ENCODE measurements at regions not wholly inside any gene's neighbourhood (a gene's known extent, or its start where the extent isn't known, plus 50 kb on each side); places are given as distances from the start of the nearest gene placed in this dataset.

DNA sequence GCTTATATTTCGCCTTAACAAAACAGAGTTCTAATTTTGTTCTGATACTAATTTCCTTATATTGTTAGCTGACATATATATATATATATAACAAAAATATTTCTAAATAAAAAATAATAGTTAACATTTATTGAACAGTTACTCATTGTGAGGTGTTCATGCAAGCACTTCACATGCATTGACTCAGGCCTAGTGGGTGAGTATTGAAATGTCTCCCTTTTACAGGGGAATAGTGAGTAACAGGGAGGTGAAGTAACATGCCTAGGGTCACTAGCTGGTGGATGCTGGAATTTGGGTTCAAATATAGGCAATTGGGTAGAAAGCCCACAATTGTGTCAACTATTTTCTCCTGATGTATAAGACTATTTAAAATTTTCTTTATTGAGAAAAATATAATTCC lies 102.6 kb upstream of the ZPLD1 start:
- H3K9me3 ChIP-seq (ENCODE audit: control insufficient read depth in 4 of 4, insufficient read depth in 3 of 4, low read length in 3 of 4) = no peaks in the 10 kb centered on the region
- TF ChIP-seq, protein P1, sequence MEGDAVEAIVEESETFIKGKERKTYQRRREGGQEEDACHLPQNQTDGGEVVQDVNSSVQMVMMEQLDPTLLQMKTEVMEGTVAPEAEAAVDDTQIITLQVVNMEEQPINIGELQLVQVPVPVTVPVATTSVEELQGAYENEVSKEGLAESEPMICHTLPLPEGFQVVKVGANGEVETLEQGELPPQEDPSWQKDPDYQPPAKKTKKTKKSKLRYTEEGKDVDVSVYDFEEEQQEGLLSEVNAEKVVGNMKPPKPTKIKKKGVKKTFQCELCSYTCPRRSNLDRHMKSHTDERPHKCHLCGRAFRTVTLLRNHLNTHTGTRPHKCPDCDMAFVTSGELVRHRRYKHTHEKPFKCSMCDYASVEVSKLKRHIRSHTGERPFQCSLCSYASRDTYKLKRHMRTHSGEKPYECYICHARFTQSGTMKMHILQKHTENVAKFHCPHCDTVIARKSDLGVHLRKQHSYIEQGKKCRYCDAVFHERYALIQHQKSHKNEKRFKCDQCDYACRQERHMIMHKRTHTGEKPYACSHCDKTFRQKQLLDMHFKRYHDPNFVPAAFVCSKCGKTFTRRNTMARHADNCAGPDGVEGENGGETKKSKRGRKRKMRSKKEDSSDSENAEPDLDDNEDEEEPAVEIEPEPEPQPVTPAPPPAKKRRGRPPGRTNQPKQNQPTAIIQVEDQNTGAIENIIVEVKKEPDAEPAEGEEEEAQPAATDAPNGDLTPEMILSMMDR (IDR thresholded peaks at IDR 0.05; ENCODE audit: control extremely low read depth, extremely low read depth) = no peak
- H3K4me1 ChIP-seq (ENCODE audit: control insufficient read depth in 5 of 5, insufficient read depth in 5 of 5, low read length in 5 of 5) = no peaks in the 10 kb centered on the region
- 91 to 92% methylated on average over 1 of the region's 1 CpG for WGBS, 2 donors
- DNase-seq (no peak), ATAC-seq (ENCODE audit: insufficient read depth, low FRiP score) (no peak)
- H3K27me3 ChIP-seq (ENCODE audit: control insufficient read depth in 3 of 3, insufficient read depth in 3 of 3, low read length in 2 of 3) = no peaks in the 10 kb centered on the region
- H3K36me3 ChIP-seq (ENCODE audit: control insufficient read depth in 4 of 4, insufficient read depth in 4 of 4, low read length in 4 of 4) = no peaks in the 10 kb centered on the region
- H3K9ac ChIP-seq (ENCODE audit: insufficient read depth in 1 of 2, low read length in 2 of 2) = no peak overlapping the region
- H3K4me3 ChIP-seq = no peak overlapping the region
- H3K27ac ChIP-seq (ENCODE audit: low read depth in 1 of 2, low read length in 1 of 2) = no peak overlapping the region

DNA sequence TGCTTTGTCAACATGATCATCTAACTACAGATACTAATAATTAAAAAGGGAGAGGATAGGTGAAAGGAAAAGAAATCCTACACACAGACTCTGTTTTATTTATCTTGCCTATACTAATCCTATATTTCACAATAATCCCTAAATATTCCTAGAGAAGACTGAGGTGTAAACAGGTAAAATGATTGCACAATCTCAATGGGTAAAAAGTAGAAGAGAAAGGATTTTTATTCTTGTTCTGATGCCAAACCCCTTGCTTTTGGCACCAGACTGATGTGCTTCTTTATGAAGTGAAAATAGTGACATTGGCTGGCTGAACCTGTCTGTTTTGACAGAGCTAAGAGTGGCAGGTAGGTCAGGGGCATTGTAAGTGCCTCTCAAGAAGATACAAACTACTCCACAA lies 101.9 kb upstream of the ZPLD1 start:
- Histone ChIP-seq H3K4me3 (no peak overlapping the region), H3K27me3 (ENCODE audit: control insufficient read depth in 3 of 3, insufficient read depth in 3 of 3, low read length in 2 of 3) (no peaks in the 10 kb centered on the region), H3K4me1 (ENCODE audit: control insufficient read depth in 5 of 5, insufficient read depth in 5 of 5, low read length in 5 of 5) (no peaks in the 10 kb centered on the region), H3K27ac (ENCODE audit: low read depth in 1 of 2, low read length in 1 of 2) (no peak overlapping the region), H3K36me3 (ENCODE audit: control insufficient read depth in 4 of 4, insufficient read depth in 4 of 4, low read length in 4 of 4) (no peaks in the 10 kb centered on the region), H3K9me3 (ENCODE audit: control insufficient read depth in 4 of 4, insufficient read depth in 3 of 4, low read length in 3 of 4) (no peaks in the 10 kb centered on the region), H3K9ac (ENCODE audit: insufficient read depth in 1 of 2, low read length in 2 of 2) (no peak overlapping the region)
- ATAC-seq (ENCODE audit: insufficient read depth, low FRiP score) (no peak), DNase-seq (no peak)
- TF ChIP-seq, protein P1 (IDR thresholded peaks at IDR 0.05; ENCODE audit: control extremely low read depth, extremely low read depth) = no peak

DNA sequence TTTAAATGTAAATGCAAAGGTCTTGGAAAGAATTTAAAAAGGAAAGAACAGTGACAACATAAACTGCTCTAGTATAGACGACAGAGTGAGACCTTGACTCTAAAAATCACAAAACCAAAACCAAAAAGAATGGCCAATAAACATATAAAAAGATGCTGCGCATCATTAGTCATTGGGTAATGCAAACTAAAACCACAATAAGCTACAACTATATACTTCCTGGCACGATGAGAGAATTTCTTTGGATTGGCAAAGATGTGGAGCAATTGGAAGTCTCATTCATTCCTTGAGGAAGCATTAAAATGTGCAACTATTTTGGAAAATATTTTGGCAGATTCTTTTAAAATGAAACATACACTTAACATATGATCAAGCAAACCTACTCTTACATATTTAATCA lies 98.7 kb upstream of the ZPLD1 start:
- no peak for DNase-seq

DNA sequence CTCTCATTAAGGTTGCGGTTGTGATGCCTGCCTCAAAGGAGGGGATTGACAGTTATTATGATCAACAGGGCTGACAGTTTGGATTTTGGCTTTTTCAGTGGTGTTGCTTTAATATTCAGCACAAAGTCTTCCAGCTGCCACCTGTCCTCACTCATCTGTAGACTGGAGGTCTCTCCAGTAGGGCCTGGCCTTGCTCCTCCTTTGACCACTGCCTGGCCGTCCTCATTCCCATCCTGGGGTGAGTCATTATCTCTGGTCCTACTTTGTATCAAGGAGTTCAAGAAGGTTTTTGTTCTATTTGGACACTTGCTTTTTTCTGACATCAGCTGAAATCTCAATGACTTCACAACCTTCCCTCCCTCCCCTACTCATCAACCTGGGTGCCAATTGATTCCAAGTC lies 95.1 kb upstream of the ZPLD1 start:
- Histone ChIP-seq H3K27me3 (ENCODE audit: control insufficient read depth in 3 of 3, insufficient read depth in 3 of 3, low read length in 2 of 3) (no peaks in the 10 kb centered on the region), H3K36me3 (ENCODE audit: control insufficient read depth in 4 of 4, insufficient read depth in 4 of 4, low read length in 4 of 4) (no peaks in the 10 kb centered on the region), H3K27ac (ENCODE audit: low read depth in 1 of 2, low read length in 1 of 2) (no peak overlapping the region), H3K4me3 (no peak overlapping the region), H3K4me1 (ENCODE audit: control insufficient read depth in 5 of 5, insufficient read depth in 5 of 5, low read length in 5 of 5) (no peaks in the 10 kb centered on the region), H3K9ac (ENCODE audit: insufficient read depth in 1 of 2, low read length in 2 of 2) (no peak overlapping the region), H3K9me3 (ENCODE audit: control insufficient read depth in 4 of 4, insufficient read depth in 3 of 4, low read length in 3 of 4) (no peaks in the 10 kb centered on the region)
- TF ChIP-seq, protein P1 (IDR thresholded peaks at IDR 0.05; ENCODE audit: control extremely low read depth, extremely low read depth) = no peak
- DNase-seq (no peak), ATAC-seq (ENCODE audit: insufficient read depth, low FRiP score) (no peak)
- 89 to 95% methylated on average over 2 of the region's 2 CpGs for WGBS, 2 donors

More for the DNA sequence above, 98.7 kb upstream of the ZPLD1 start:
- TF ChIP-seq, protein P1 (IDR thresholded peaks at IDR 0.05; ENCODE audit: control extremely low read depth, extremely low read depth) = no peak
- H3K9ac ChIP-seq (ENCODE audit: insufficient read depth in 1 of 2, low read length in 2 of 2) = no peak overlapping the region
- H3K36me3 ChIP-seq (ENCODE audit: control insufficient read depth in 4 of 4, insufficient read depth in 4 of 4, low read length in 4 of 4) = no peaks in the 10 kb centered on the region
- H3K4me1 ChIP-seq (ENCODE audit: control insufficient read depth in 5 of 5, insufficient read depth in 5 of 5, low read length in 5 of 5) = no peaks in the 10 kb centered on the region
- H3K27ac ChIP-seq (ENCODE audit: low read depth in 1 of 2, low read length in 1 of 2) = no peak overlapping the region
- ATAC-seq (ENCODE audit: insufficient read depth, low FRiP score) = no peak
- H3K4me3 ChIP-seq = no peak overlapping the region
- WGBS, 2 donors = 80 to 82% methylated on average over 3 of the region's 3 CpGs
- no peaks in the 10 kb centered on the region for H3K27me3 ChIP-seq (ENCODE audit: control insufficient read depth in 3 of 3, insufficient read depth in 3 of 3, low read length in 2 of 3)
- H3K9me3 ChIP-seq (ENCODE audit: control insufficient read depth in 4 of 4, insufficient read depth in 3 of 4, low read length in 3 of 4) = no peaks in the 10 kb centered on the region

Measured in lung (tissue), 11 donors.